HG03575 (cell line): ENCODE measurements at regions not wholly inside any gene's neighbourhood (a gene's known extent, or its start where the extent isn't known, plus 50 kb on each side); places are given as distances from the start of the nearest gene placed in this dataset.

ENCODE experiments used
- ATAC-seq: cut with Tn5 transposase; IDR thresholded peaks from one replicate; pipeline ENCODE4 v1.9.1; 2021; ENCODE audit not compliant: unreplicated experiment, insufficient number of reproducible peaks, low FRiP score; ENCODE audit errors: extremely low read depth

- ATAC-seq: no peak
Observed at GRCh38 chr5:29412979-29413378, 1780.5 kb upstream of the CDH6 start.

GRCh38 chr5:29402270-29402669 is 1791.2 kb upstream of the CDH6 start:
- no peak for ATAC-seq

DNA sequence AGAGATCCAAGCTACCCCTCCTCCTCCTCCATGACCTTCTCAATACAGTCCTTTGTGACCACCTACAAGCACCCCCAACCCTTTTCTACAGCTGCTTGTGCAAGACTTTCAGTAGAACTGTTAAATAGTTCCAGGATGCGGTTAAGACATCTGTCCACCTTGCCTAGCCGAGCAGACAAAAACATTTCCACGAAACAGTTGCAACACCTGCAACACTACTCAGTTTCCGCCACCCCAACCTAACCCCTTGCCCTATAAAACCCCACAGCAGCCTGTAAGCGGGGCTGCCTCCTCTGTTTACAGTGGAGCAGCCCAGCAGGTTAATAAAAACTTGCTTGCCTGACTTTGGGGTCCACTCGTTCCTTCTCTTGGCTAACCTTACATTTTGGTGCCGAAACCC is 1803.5 kb upstream of the CDH6 start:
- no peak for ATAC-seq

- ATAC-seq: no peak
Observed at GRCh38 chr5:29387384-29387783, 1806.1 kb upstream of the CDH6 start.

DNA sequence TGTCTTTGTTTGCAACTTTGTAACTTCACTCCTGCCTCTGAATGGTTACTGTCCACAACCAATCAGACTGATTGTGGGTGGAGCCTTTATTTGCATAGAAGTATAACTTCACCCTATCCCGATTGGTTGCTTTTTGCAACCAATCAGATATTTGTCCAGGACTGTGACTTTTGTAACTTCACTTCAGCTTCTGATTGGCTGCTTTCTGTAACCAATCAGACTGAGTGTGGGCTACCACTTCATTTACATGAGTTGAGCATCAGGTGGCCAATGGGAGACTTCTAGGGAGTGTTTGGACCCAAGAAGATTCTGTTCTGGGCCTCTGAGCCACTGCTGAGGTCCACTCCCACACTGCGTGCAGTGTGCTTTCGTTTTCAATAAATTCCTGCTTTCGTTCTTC is 1810.7 kb upstream of the CDH6 start:
- no peak for ATAC-seq

GRCh38 chr5:29380029-29380428 is 1813.5 kb upstream of the CDH6 start:
- no peak for ATAC-seq

DNA sequence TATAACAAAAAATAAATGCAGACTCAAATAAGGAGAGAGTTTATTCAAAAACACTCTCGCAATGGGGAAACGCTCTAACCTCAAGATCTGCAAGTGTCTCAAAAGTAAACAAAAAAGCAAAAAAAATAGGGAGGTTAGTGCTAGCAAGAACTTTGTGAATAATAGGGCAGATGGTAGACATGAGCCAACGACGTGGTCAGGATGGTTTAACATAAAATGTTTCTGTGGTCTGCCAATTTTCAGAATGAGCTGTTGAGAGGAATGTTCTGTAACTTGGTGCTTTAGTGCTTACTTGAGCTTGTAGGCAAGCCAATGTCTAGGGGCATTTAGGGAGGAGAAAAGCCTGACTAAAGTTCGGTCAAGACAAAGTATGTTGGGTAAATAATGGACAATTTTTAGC is 1813.9 kb upstream of the CDH6 start:
- no peak for ATAC-seq

GRCh38 chr5:29378104-29378503 is 1815.4 kb upstream of the CDH6 start:
- ATAC-seq: no peak

DNA sequence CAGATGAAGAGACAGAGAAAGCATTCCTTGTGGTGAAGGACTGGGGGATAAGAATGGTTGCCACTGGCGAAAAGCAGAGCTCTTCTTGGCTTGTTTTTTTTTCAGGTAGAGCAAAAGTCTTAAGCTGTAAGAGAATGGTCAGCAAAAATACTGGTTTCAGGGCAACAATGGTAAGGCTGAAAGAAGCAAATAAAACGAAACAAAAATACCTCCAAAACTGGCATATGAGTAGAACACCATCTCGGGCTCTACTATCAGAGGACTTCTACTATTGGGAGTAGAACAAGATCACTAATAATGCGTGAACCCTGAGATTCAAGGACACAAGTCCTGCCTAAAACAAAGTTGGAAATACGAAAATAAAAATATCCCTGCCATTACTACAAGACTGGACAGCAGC is 1823.2 kb upstream of the CDH6 start:
- no peak for ATAC-seq

GRCh38 chr5:29367176-29367833 is 1826.2 kb upstream of the CDH6 start:
- no peak for ATAC-seq

DNA sequence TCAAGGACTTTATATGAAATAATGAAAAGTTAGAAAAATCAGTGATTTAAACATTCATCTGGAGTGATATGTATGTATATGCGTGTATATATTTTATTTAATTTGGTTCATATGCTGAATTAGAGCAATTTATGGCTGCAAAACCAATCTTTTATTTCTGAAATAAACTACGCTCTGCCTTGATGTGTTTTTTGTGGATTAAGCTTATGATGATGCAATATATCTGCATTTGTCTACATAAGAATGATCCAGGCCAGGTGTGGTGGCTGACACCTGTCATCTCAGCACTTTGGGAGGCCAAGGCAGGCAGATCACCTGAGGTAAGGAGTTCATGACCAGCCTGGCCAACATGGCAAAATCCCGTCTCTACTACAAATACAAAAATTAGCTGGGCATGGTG is 1842.3 kb upstream of the CDH6 start:
- no peak for ATAC-seq

DNA sequence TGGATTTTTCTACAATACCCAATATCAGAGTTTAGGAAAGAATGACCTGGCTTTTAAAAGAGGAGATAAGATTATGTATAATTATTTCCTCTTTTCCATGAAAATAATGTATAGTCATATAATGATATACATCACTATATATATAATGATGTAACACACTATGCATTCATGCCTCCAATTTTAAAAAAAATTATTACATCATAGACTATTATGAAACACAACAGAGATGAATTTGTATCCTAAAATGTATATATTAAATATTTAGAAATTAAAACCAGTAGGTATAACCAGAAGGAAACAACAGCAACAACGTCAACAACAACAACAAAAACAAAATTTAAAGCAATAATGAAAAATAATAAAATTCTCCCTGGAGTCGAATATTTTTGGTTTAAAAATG is 1856.5 kb upstream of the CDH6 start:
- ATAC-seq: no peak

DNA sequence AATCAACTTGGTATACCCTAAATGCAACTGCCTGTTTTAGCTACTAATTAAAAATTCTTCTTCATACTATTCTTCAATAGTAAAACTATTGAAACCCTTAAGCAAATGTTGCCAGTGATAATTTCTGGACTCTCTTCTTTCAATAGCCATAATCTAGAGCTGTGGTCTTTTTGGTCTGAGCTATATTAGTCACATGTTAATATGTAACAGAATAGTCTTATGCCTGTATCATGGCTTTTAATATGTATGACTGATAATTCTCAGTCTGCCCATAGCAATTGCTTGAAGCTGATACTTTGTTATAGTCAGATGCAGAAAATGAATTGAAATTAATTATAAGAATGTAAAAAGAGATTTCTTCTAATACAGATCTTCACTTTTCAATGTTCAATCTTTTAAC is 1871.9 kb upstream of the CDH6 start:
- no peak for ATAC-seq

GRCh38 chr5:29309359-29309758 is 1884.1 kb upstream of the CDH6 start:
- ATAC-seq: no peak

- ATAC-seq: no peak
Observed at GRCh38 chr5:29307478-29307877, 1886.0 kb upstream of the CDH6 start.

DNA sequence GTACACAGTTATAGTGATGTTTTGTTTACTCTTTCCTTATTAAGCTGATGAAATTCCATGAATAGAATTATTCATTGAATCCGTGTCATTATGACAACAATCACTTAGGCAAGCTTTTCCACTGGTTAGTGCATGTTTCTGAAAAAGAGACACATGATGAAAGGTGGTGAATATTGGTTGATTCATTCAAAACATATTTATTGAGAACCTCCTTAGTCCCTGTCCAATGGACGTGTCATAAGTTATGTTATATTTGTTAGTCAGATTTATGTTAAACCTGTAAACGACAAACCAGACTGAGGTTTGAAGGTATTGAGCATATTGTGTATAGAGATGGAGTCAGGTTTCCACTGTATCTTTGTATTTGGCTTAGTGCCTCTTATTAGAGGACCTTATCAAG is 1888.9 kb upstream of the CDH6 start:
- ATAC-seq: no peak

- ATAC-seq: no peak
Observed at GRCh38 chr5:29296548-29296947, 1896.9 kb upstream of the CDH6 start.

DNA sequence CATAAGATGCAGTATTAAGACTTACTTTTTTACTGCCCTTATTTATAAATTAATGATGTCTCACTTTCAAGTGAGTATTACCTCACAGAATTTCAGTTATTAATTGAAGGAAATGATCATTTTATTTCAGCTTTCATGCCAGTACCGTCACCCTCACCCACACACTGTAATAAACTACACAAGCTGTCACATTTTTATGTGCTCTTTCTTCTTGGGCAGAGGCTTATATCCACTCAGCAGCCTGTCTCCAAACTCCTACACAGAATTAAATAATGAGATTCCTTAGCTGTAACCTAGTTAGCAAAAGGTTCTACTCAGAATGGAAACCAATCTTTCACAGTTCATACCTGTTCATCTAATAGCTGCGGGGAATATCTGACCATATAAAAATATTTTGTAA is 1915.8 kb upstream of the CDH6 start:
- no peak for ATAC-seq

- ATAC-seq: no peak
Observed at GRCh38 chr5:29276371-29276770, 1917.1 kb upstream of the CDH6 start.

DNA sequence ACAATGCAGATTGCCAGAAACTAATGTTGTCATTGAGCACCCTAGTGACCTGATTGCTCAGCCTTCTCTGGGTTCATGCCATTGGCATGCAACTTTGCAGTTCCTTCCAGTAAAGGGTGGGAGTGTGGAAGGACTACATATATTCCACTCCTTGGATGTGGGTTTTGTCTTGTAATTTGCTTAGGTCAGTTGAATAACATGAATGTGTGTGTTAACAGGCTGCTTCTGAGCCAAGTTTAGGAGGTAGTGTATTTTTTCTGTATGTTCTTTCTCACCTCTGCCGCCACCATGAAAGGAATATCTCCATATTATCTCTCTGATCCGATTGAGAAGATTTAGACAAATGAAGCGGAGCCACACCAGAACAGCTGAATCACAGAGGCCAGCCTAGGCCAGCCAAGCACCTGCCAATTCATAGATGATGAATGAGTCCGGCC is 1929.6 kb upstream of the CDH6 start:
- no peak for ATAC-seq

GRCh38 chr5:29262339-29263123 is 1931.0 kb upstream of the CDH6 start:
- ATAC-seq: no peak
